Nephron (organoid): ENCODE measurements at regions not wholly inside any gene's neighbourhood (a gene's known extent, or its start where the extent isn't known, plus 50 kb on each side); places are given as distances from the start of the nearest gene placed in this dataset.

Experiments used
- H3K27ac Mint-ChIP-seq, 3 experiments: 2 replicates each; pipeline ENCODE4 v1.8.0; 2020; ENCODE audit warnings: mixed read lengths in 3 of 3, mild to moderate bottlenecking in 2 of 3, moderate library complexity in 1 of 3
- H3K27me3 Mint-ChIP-seq: 2 replicates; pipeline ENCODE4 v1.8.0; 2021; ENCODE audit warnings: low read depth, mild to moderate bottlenecking, moderate library complexity, mixed read lengths
- H3K36me3 Mint-ChIP-seq: 2 replicates; pipeline ENCODE4 v1.8.0; 2020; ENCODE audit warnings: low read depth, mixed read lengths
- H3K4me1 Mint-ChIP-seq: 2 replicates; pipeline ENCODE4 v1.8.0; 2020; ENCODE audit warnings: mixed read lengths
- H3K4me3 Mint-ChIP-seq, 3 experiments: 2 replicates each; pipeline ENCODE4 v1.8.0; 2020; ENCODE audit warnings: mild to moderate bottlenecking in 3 of 3, mixed read lengths in 3 of 3, moderate library complexity in 2 of 3
- H3K9me3 Mint-ChIP-seq: 2 replicates; pipeline ENCODE4 v1.8.0; 2020; ENCODE audit warnings: mixed read lengths
- TF ChIP-seq, protein P1 (sequence below), 3 experiments: fragments of 200-600 bp; sonication (generic); IDR thresholded peaks; one replicate each; pipeline ENCODE4 v1.5.0; 2021; ENCODE audit warnings: antibody characterized with exemption in 3 of 3; ENCODE audit not compliant: unreplicated experiment in 3 of 3

DNA sequence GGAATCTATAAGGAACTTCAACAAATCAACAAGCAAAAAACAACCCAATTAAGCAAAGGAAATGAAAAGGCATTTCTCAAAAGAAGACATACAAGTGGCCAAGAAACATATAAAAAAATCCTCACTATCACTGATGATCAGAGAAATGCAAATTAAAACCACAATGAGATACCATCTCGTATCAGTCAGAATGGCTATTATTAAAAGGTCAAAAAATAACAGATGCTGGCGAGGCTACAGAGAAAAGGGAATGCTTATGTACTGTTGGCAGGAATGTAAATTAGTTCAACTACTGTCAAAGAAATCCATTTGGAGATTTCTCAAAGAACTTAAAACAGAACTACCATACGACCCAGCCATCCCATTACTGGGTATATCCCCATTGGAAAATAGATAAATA, 292.4 kb upstream of the FAT1 start:
- Mint-ChIP-seq H3K27me3 (no peaks in the 10 kb centered on the region), H3K9me3 (peaks cover 3% of the 10 kb centered on the region), H3K27ac (no peak overlapping the region), H3K36me3 (no peaks in the 10 kb centered on the region), H3K4me1 (peaks cover 4% of the 10 kb centered on the region), H3K4me3 (no peak overlapping the region)
- TF ChIP-seq, protein P1, sequence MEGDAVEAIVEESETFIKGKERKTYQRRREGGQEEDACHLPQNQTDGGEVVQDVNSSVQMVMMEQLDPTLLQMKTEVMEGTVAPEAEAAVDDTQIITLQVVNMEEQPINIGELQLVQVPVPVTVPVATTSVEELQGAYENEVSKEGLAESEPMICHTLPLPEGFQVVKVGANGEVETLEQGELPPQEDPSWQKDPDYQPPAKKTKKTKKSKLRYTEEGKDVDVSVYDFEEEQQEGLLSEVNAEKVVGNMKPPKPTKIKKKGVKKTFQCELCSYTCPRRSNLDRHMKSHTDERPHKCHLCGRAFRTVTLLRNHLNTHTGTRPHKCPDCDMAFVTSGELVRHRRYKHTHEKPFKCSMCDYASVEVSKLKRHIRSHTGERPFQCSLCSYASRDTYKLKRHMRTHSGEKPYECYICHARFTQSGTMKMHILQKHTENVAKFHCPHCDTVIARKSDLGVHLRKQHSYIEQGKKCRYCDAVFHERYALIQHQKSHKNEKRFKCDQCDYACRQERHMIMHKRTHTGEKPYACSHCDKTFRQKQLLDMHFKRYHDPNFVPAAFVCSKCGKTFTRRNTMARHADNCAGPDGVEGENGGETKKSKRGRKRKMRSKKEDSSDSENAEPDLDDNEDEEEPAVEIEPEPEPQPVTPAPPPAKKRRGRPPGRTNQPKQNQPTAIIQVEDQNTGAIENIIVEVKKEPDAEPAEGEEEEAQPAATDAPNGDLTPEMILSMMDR (IDR thresholded peaks at IDR 0.05; ENCODE audit: unreplicated experiment in 3 of 3) = no peak

DNA sequence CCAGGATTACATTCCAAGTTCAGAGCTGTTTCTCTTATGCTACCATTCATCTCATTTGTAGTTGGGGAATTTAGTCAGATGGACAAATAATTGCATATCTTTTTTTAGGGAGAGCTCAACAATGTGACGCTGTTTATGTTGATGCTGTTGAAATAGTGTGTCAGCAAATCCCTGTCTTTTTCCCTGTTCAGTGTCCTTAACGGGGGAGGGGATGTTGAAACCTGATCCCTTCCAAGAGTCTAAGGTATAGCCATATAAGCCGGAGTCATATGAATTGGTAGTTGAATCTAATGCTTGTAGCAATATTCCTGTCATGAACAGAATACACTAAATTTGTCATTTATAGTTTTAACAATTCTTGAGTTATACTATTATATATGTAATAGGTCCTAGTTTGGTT, 293.5 kb upstream of the FAT1 start:
- TF ChIP-seq, protein P1 (IDR thresholded peaks at IDR 0.05; ENCODE audit: unreplicated experiment in 3 of 3) = no peak
- H3K36me3 Mint-ChIP-seq = no peaks in the 10 kb centered on the region
- H3K27me3 Mint-ChIP-seq = no peaks in the 10 kb centered on the region
- peaks cover 4% of the 10 kb centered on the region for H3K4me1 Mint-ChIP-seq
- peaks cover 3% of the 10 kb centered on the region for H3K9me3 Mint-ChIP-seq
- no peak overlapping the region for H3K4me3 Mint-ChIP-seq
- peak overlapping the region in 2 of 3 experiments; percentile 22 to 24 for H3K27ac Mint-ChIP-seq

DNA sequence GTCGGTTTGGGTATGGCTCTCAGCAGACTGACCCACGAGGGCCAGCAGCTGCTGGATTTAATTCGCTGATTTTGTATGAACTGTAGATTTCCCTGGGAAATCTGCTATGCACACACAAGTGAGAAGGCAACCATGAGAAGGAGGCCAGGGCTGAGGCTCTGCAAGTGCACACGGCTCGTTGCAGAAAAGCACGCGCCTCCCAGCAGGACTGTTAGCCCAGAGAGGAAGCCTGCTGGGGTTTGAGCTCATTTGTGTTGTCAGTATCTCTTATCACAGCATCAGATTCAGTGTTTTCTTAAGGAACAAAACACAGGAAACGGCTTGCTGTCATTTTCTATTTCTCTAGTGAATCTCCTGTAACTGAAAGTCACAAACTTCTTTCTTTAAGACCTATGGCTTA, 296.2 kb upstream of the FAT1 start:
- H3K4me1 Mint-ChIP-seq = peaks cover 4% of the 10 kb centered on the region
- H3K36me3 Mint-ChIP-seq = no peaks in the 10 kb centered on the region
- H3K27ac Mint-ChIP-seq = peak overlapping the region in 2 of 3 experiments; percentile 23 to 36
- no peaks in the 10 kb centered on the region for H3K27me3 Mint-ChIP-seq
- peaks cover 3% of the 10 kb centered on the region for H3K9me3 Mint-ChIP-seq
- no peak overlapping the region for H3K4me3 Mint-ChIP-seq
- TF ChIP-seq, protein P1 (IDR thresholded peaks at IDR 0.05; ENCODE audit: unreplicated experiment in 3 of 3) = no peak

DNA sequence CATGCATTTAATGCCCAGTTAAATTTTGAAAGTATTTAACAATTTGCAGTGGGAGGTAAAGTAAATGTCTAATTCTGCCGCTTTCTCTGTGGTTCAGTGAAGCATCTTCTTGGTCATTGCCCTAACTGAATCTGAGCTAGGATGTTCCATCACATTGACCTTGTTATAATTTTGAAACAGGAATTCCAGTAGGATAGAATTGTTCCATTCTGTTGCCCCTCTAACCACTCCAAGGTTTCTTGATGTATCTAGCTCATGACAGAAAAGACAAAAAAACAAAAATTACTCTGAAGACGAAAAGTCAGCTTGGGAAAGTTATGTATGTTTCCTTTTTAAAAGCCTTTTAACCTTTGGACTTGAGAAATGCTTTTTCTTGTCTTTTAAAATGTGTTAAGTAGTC, 297.0 kb upstream of the FAT1 start:
- TF ChIP-seq, protein P1 (IDR thresholded peaks at IDR 0.05; ENCODE audit: unreplicated experiment in 3 of 3) = no peak
- peaks cover 4% of the 10 kb centered on the region for H3K4me1 Mint-ChIP-seq
- peak overlapping the region; percentile 23 to 77 (median 71) for H3K27ac Mint-ChIP-seq
- no peaks in the 10 kb centered on the region for H3K9me3 Mint-ChIP-seq
- H3K27me3 Mint-ChIP-seq = no peaks in the 10 kb centered on the region
- no peak overlapping the region for H3K4me3 Mint-ChIP-seq
- no peaks in the 10 kb centered on the region for H3K36me3 Mint-ChIP-seq

DNA sequence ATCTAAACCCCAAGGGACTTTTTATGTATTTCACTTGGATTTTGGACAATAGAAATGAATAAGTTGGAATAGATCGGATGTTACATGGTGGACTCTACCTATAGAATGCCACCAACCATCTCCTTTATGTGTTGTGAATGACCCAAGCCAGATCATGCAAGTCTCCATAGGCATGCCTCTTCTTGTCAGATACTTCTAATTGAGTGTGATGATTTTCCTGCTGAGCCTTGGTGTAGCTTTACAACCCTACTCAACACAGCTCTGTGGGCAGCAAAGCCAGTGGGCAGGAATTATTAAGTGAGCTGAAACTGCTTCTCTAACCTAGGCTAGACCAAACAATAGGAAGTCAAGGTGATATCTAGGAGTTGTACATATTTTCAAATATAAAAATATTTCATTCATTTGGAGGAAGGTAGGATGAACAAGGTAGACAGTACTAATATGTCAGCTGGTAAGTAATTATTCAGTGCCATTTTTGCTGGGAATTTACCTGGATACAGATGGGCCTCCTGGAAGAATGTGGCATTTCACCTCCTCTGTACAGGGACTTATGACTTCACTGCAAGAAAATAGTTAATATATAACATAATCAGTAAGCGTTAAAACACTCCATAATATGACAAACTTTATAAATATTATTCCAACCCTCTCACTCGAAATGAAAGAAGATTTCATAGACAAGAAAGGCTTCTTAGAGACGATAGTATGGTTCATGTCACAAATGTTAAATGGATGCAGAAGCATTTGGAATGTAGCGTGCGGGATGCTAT, 298.0 kb upstream of the FAT1 start:
- TF ChIP-seq, protein P1 (IDR thresholded peaks at IDR 0.05; ENCODE audit: unreplicated experiment in 3 of 3) = no peak

DNA sequence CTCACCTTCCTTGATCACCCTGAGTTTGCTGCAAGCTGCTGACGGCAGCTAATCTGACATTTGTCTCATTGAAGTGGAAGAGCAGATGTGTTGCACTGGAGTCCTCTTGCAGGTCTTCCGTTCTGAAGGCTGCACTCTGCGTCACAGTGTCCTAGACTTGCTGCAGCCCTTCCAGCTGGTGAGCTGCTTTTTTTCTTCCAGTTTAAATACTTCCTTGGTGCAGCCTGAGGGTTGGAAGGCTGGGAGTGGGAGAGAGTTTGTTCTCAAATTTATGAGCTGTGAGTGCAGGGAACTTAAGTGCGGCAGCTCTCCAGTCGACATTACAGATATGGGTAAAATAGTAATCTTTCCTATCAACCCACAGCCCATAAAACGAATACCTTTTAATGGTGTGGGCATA, 303.6 kb upstream of the FAT1 start:
- Mint-ChIP-seq H3K27me3 (no peaks in the 10 kb centered on the region), H3K4me3 (peak overlapping the region; percentile 26 to 50 (median 45)), H3K9me3 (peaks cover 12% of the 10 kb centered on the region), H3K4me1 (peaks cover 30% of the 10 kb centered on the region), H3K36me3 (no peaks in the 10 kb centered on the region), H3K27ac (peak overlapping the region; percentile 24 to 67 (median 50))
- TF ChIP-seq, protein P1 (IDR thresholded peaks at IDR 0.05; ENCODE audit: unreplicated experiment in 3 of 3) = no peak

More for the DNA sequence above, 298.0 kb upstream of the FAT1 start:
- H3K27ac Mint-ChIP-seq = peak overlapping the region; percentile 23 to 85 (median 79)
- H3K36me3 Mint-ChIP-seq = no peaks in the 10 kb centered on the region
- H3K4me1 Mint-ChIP-seq = peaks cover 4% of the 10 kb centered on the region
- H3K27me3 Mint-ChIP-seq = no peaks in the 10 kb centered on the region
- no peak overlapping the region for H3K4me3 Mint-ChIP-seq
- no peaks in the 10 kb centered on the region for H3K9me3 Mint-ChIP-seq
